Astrocyte of the cerebellum (primary cell): ENCODE measurements at regions not wholly inside any gene's neighbourhood (a gene's known extent, or its start where the extent isn't known, plus 50 kb on each side); places are given as distances from the start of the nearest gene placed in this dataset.
"Not testable (repeated sequence)": the region's sequence is repeated elsewhere in the genome, so short reads cannot be mapped to it uniquely, and the experiment has no call there.

Experiments
- DNase-seq: peaks from one replicate; pipeline ENCODE4 v3.0.0-alpha.2; 2011; ENCODE audit warnings: low read depth
- H3K4me3 ChIP-seq: 2 replicates; pipeline ENCODE4 v1.5.1; 2011; ENCODE audit warnings: mild to moderate bottlenecking, low read depth, low read length, moderate library complexity
- CTCF ChIP-seq: IDR thresholded peaks from 2 replicates; pipeline ENCODE4 v1.5.1; 2012; ENCODE audit warnings: low read length, low read depth, moderate library complexity, mild to moderate bottlenecking; ENCODE audit errors: missing control alignments
- in situ Hi-C: cut with HindIII; loops from 2 replicates; pipeline ENCODE4 v1.10.0; 2017; ENCODE audit warnings: low sequenced_read_pairs

GRCh38 chr6:27830600-27831433 lies 81.4 kb downstream of the OR2B2 start:
- in situ Hi-C loops, DNase-seq: not testable (repeated sequence)
- H3K4me3 ChIP-seq, result peak overlapping the region; percentile 63

GRCh38 chr6:27830212-27830599 lies 82.0 kb downstream of the OR2B2 start:
- in situ Hi-C loops, result no loop called here
- no peak for DNase-seq
- no peak for TF ChIP-seq CTCF
- H3K4me3 ChIP-seq, result peak overlapping the region; percentile 63

- peak overlapping the region; percentile 63 for H3K4me3 ChIP-seq
- in situ Hi-C loops, result no loop called here
- no peak for DNase-seq
- TF ChIP-seq CTCF, result no peak
These were observed 82.6 kb downstream of the OR2B2 start for GRCh38 chr6:27829453-27830211.

- H3K4me3 ChIP-seq, result peak overlapping the region; percentile 10
- DNase-seq, in situ Hi-C loops: not testable (repeated sequence)
These were observed 84.7 kb downstream of the OR2B2 start for GRCh38 chr6:27827477-27827876.

- H3K4me3 ChIP-seq, in situ Hi-C loops, DNase-seq: not testable (repeated sequence)
These were observed 85.6 kb downstream of the OR2B2 start for GRCh38 chr6:27826612-27826985.

GRCh38 chr6:27825848-27826611 lies 86.2 kb downstream of the OR2B2 start:
- H3K4me3 ChIP-seq, result peak overlapping the region; percentile 18
- in situ Hi-C loops, DNase-seq: not testable (repeated sequence)

GRCh38 chr6:27825025-27825793 lies 87.0 kb downstream of the OR2B2 start:
- in situ Hi-C loops, result no loop called here
- no peak for TF ChIP-seq CTCF
- no peak for DNase-seq
- H3K4me3 ChIP-seq, result peak overlapping the region; percentile 69

- H3K4me3 ChIP-seq, result peak overlapping the region; percentile 69
- in situ Hi-C loops, result loop anchor here (5.0 kb wide), 2 partner anchors 43 to 68 kb away; a partner anchor contains a TSS
- DNase-seq, result peak; percentile 84
These were observed 87.8 kb downstream of the OR2B2 start for GRCh38 chr6:27824211-27825024.

- in situ Hi-C loops, result loop anchor here (5.0 kb wide), 2 partner anchors 44 to 69 kb away; a partner anchor contains a TSS
- not testable (repeated sequence) for DNase-seq
- H3K4me3 ChIP-seq, result peak overlapping the region; percentile 69
These were observed 88.4 kb downstream of the OR2B2 start for GRCh38 chr6:27823714-27824210.
